ENCODE measurements at regions not wholly inside any gene's neighbourhood (a gene's known extent, or its start where the extent isn't known, plus 50 kb on each side); places are given as distances from the start of the nearest gene placed in this dataset.

DNA sequence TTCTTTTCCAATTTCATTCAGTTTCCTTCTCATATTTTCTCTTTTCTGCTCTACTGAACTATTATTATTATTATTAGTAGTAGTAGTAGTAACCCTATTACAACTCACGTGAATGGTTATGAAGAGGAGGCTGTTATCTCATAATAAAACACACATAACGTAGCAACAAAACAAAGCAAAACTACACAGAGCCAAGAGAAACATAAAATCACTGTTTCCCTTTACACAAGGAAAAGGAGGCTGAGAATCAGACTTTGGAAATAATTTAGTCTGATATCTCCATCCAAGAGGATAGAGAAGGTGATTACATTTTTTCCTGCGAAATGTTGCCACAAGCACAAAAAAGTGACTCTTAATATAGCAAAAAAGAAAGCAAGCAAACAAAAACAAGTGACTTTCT, 975.8 kb upstream of the FLRT2 start:
- TF ChIP-seq, protein P1, sequence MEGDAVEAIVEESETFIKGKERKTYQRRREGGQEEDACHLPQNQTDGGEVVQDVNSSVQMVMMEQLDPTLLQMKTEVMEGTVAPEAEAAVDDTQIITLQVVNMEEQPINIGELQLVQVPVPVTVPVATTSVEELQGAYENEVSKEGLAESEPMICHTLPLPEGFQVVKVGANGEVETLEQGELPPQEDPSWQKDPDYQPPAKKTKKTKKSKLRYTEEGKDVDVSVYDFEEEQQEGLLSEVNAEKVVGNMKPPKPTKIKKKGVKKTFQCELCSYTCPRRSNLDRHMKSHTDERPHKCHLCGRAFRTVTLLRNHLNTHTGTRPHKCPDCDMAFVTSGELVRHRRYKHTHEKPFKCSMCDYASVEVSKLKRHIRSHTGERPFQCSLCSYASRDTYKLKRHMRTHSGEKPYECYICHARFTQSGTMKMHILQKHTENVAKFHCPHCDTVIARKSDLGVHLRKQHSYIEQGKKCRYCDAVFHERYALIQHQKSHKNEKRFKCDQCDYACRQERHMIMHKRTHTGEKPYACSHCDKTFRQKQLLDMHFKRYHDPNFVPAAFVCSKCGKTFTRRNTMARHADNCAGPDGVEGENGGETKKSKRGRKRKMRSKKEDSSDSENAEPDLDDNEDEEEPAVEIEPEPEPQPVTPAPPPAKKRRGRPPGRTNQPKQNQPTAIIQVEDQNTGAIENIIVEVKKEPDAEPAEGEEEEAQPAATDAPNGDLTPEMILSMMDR (IDR thresholded peaks at IDR 0.05; ENCODE audit: borderline replicate concordance, control extremely low read depth, extremely low read depth, insufficient read depth, missing control alignments): no peak
- in situ Hi-C loops (cut with MboI; ENCODE audit: low sequenced_read_pairs, unreplicated experiment): no loop called here
- DNase-seq (ENCODE audit: low spot score): no peak

DNA sequence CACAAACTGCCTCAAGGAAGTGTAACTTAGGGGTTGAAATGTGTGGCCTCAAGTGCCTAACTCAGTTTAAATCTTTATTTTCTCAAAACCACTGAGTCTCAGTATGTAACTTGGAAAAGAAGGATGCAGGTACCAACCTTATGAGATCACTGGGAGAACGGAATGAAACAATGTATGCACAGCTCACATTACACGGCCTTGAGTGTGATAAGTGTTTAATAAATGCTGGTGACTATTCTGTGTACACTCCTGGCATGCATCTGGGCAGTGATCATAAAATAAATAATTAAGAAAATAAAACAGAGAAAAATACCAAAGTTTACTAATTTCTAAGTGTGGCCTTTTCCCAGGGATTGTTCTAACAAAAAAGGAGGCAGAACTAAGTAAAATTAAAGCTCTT, 974.5 kb upstream of the FLRT2 start:
- DNase-seq (ENCODE audit: low spot score): no peak
- TF ChIP-seq, protein P1 (IDR thresholded peaks at IDR 0.05; ENCODE audit: borderline replicate concordance, control extremely low read depth, extremely low read depth, insufficient read depth, missing control alignments): no peak
- in situ Hi-C loops (cut with MboI; ENCODE audit: low sequenced_read_pairs, unreplicated experiment): no loop called here

DNA sequence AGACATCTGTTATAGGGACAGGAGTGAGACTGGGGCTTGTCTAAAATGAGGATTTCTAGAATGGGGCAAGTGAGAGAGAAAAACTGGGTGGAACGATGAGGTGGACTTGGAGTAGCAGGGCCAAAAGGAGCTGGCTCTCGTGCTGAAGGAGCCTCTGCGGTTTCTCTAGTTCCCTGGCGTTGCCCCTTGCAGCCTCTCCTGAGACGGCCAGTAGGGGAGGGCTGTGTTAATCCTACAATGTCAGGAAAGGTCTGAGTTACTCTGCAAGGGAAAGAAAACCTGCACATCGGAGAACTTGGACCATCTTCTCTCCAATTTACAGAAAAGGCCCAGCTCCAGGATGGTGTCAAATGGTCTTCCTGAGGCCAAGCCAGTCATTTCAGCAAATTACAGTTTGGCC, 963.8 kb upstream of the FLRT2 start:
- TF ChIP-seq, protein P1 (IDR thresholded peaks at IDR 0.05; ENCODE audit: borderline replicate concordance, control extremely low read depth, extremely low read depth, insufficient read depth, missing control alignments): no peak
- in situ Hi-C loops (cut with MboI; ENCODE audit: low sequenced_read_pairs, unreplicated experiment): no loop called here
- no peak for DNase-seq (ENCODE audit: low spot score)

DNA sequence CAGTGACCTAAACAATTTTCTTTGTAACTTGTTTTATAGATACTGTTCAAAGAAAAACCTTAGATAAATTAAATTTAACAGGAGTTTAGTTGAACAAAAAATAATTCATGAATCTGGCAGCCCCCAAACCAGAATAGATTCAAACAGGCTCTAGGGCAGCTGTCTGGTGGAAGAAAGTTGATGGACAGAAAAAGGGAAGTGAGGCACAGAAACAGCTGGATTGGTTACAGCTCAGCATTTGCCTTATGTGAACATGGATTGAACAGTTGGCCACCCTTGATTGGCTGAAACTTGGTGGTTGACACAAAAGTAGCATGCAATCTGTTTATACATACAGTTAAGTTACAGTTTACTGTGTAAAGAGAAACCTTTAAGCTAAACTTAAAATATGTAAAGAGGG, 954.3 kb upstream of the FLRT2 start:
- TF ChIP-seq, protein P1 (IDR thresholded peaks at IDR 0.05; ENCODE audit: borderline replicate concordance, control extremely low read depth, extremely low read depth, insufficient read depth, missing control alignments): no peak
- in situ Hi-C loops (cut with MboI; ENCODE audit: low sequenced_read_pairs, unreplicated experiment): no loop called here
- no peak for DNase-seq (ENCODE audit: low spot score)

DNA sequence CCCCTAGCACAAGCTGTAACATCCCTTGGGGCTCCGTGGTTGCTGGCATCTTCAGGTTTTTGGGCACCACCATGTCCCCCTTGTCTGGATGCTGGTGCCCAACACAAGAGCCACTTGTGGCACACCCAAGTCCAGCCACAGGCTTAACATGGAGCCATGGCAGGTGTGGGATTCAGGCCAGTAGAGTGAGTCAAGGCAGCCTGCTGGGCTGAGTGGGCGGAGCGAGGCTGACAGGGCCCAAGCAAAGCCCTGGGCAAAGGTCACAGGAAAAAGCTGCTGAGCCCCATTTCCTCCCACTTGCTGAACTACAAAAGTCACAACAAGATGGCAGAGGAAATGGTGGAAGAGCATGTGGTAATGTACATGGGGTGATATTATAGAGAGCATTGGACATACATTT, 950.7 kb upstream of the FLRT2 start:
- TF ChIP-seq, protein P1 (IDR thresholded peaks at IDR 0.05; ENCODE audit: borderline replicate concordance, control extremely low read depth, extremely low read depth, insufficient read depth, missing control alignments): no peak
- DNase-seq (ENCODE audit: low spot score): no peak

DNA sequence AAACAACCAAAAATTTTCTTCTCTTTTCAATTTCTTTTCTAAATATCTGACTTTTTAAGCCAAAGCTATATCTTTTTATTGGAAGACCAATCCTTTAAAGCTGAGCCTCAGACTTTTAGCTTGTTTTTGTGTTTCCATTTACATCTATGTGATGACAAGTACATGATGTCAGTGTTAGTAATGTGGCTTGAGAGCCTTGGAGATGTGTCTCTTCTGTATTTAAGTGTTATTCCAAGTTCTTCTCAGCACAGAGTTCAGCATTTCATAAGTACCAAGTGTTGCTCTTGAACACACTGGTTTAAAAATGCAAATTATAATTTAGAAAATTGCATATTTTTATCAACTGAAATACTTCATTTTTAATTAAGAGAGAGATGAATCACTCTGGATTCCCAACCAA, 948.9 kb upstream of the FLRT2 start:
- no peak for DNase-seq (ENCODE audit: low spot score)
- TF ChIP-seq, protein P1 (IDR thresholded peaks at IDR 0.05; ENCODE audit: borderline replicate concordance, control extremely low read depth, extremely low read depth, insufficient read depth, missing control alignments): no peak
- in situ Hi-C loops (cut with MboI; ENCODE audit: low sequenced_read_pairs, unreplicated experiment): no loop called here

More for the DNA sequence above, 950.7 kb upstream of the FLRT2 start:
- in situ Hi-C loops (cut with MboI; ENCODE audit: low sequenced_read_pairs, unreplicated experiment): no loop called here

DNA sequence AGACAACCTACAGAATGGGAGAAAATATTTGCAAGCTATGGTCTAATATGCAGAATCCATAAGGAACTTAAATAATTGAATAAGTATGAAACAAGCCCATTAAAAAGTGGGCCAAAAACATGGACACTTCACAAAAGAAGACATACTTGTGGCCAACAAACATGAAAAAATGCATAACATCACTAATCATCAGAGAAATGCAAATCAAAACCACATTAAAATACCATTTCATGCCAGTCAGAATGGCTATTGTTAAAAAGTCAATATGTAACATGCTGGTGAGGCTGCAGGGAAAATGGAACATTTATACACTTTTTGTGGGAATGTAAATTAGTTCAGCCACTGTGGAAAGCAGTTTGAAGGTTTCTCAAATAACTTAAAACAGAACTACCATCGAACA, 945.4 kb upstream of the FLRT2 start:
- no peak for DNase-seq (ENCODE audit: low spot score)
- in situ Hi-C loops (cut with MboI; ENCODE audit: low sequenced_read_pairs, unreplicated experiment): no loop called here
- TF ChIP-seq, protein P1 (IDR thresholded peaks at IDR 0.05; ENCODE audit: borderline replicate concordance, control extremely low read depth, extremely low read depth, insufficient read depth, missing control alignments): no peak

Data from GM13976 (cell line).